ENCODE measurements at regions not wholly inside any gene's neighbourhood (a gene's known extent, or its start where the extent isn't known, plus 50 kb on each side); places are given as distances from the start of the nearest gene placed in this dataset.

DNA sequence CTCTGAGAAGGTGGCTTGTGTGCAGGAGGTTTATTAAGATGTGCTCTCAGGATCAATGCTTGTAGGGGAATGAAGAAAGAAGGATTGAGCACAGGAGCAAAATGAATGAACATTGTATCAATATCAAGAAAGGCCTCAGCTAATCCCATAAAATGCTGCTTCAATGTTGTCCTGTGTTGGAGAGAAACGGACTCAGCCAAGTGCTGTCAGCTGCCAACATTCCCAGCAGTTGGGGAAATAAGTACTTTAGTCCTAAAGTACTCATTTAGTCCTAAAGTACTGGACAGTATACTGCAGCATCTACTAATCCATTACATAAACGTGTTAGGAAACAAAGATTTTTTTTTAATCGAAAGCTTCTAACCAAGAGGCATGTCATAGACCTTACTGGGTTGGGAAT lies 255.9 kb downstream of the SEC23A start:
- no peak for DNase-seq (ENCODE audit: low read depth)

- DNase-seq (ENCODE audit: low read depth), result no peak
These were observed 263.2 kb downstream of the SEC23A start for GRCh38 chr14:38839694-38840365.

DNA sequence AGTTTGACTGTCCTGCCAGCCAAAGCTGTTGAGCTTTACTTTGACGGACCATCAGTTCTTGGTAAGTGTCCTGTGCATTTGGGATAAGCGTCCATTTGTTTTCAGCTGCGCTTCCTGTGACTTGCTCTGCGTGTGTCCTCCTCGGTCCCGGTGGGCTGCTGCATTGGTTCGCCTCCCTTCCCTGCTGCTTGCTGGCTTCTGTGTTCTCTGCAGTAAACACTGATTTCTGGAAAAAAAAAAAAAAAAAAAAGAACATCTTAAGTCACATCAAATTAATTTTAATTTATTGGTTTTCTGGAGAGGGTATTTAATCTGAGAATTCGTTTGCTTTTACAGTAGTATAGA lies 264.1 kb downstream of the SEC23A start:
- no peak for DNase-seq (ENCODE audit: low read depth)

DNA sequence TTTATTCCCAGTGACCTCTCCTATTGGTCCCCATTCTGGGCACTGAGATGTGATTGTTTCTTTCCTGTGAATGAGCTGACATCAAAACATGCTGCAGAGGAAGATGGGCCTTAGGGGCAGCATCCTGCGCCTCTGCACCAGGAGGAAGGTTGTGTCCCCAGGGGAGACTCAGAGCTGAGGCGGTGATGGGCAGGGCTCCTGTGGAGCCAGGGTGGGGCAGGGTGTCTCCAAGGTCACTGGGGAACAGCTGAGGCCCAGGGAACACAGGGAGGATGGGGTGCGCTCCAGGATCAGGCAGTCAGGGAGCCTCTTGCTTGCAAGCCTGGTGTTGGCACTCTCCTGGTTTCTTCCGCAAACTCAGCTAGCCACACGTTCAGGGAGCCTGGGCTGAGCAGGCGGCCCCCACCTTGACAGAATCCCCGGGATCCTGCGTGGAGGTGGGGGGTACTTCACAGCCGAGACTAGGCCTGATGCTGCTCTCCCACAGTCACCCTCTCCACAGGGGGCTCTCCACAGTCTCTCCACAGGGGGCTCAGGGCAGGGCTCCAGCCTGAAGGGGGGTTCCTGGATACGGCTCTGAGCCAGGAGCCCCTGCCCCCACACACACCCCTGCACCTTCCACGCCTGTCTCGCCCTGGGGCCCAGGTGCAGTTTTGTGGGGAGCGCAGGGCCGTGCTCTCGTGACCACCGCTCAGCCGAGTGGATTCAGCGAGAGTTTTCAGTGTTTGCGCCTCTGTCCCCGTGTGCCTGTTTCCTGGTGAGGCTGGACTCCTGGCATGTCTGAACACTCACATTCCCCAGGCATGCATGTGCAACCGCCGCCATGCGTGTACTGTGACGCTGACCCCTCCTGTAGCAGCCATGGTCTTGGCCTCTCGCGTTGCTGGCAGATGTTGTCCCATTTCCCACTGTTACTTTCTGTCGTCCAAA lies 264.7 kb downstream of the SEC23A start:
- DNase-seq (ENCODE audit: low read depth), result no peak

DNA sequence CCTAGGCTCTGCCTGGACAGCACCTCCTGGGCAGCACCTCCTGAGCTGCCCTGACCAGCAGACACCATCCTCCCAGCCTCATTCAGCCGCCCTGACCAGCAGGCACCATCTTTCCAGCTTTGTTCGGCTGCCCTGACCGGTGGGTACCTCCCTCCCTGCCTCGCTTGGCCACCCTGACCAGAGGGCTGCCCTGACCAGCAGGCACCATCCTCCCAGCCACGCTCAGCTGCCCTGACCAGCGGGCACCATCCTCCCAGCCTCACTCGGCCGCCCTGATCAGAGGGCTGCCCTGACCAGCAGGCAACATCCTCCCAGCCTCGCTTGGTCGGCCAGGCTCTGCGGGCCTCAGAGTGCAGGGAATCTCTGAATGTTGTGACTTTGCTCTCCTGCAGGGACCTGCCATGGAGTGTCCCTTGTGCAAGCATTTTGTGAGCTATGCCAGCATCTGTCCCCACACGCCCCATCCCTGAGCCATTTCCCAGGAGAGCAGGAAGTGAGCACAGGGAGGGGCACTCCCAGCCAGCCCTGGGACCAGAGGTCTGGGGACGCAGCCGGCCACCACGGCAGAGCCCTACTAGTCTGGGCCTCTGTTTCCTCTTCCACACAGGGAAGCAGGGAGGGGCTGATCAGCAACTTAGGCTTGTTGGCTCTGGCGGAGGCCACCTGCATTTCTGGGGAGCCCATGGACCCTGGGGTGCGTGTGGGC lies 265.5 kb downstream of the SEC23A start:
- DNase-seq (ENCODE audit: low read depth), result no peak

DNA sequence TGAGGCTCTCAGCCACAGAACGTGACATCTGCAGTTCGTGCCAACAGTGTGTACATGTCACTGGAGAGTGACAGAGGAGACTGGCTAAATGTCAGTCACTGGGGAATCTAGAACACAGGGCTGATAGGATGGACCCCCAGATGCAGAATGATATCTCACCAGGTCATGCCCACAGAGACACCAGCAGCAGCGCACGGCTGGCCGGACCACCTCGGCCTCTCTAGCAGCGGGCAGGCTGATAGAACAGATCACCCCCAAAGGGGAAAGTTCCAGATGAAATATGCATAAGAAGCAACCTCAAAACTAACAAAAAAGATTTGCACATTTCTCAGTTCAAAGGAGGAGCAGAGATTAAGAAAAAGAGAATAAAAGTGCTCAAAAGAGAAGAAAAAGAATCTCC lies 266.5 kb downstream of the SEC23A start:
- DNase-seq (ENCODE audit: low read depth), result no peak

GRCh38 chr14:38835874-38836273 lies 267.2 kb downstream of the SEC23A start:
- no peak for DNase-seq (ENCODE audit: low read depth)

- no peak for DNase-seq (ENCODE audit: low read depth)
These were observed 274.7 kb downstream of the SEC23A start for GRCh38 chr14:38828183-38828827.

DNA sequence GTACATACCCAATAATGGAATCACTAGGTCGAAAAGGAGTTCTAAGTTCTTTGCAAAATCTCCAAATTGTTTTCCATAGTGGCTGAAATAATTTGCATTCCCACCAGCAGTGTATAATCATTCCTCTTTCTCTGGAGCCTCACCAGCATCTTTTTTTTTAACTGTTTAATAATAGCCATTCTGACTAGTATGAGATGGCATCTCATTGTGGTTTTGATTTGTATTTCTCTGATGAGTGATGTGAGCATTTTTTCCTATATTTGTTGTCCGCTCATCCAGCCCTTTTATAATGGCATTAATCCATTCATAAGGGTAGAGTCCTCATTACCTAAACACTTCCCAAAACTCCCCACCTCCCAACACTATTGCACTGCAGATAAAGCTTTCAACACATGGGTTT lies 278.3 kb downstream of the SEC23A start:
- no peak for DNase-seq (ENCODE audit: low read depth)

DNA sequence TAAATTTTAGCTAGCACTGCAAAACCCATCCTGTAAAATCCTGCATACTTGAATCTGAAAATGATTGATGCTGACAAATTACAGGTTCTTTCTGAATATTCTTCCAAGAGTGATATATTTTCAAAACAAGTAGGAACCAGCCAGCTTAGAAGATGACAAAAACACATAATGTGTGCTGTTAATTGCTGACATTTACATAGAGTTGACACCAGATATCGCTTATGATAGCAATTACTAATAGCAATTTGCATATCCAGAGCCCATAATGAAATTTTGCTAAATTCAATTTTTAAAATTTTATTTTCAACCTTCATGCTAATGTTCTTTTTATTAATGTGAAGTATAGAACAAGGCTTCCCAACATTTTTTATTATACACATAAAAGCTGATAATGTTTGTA lies 284.5 kb downstream of the SEC23A start:
- no peak for DNase-seq (ENCODE audit: low read depth)

- no peak for DNase-seq (ENCODE audit: low read depth)
These were observed 294.1 kb downstream of the SEC23A start for GRCh38 chr14:38808734-38809455.

- DNase-seq (ENCODE audit: low read depth), result no peak
These were observed 303.4 kb downstream of the SEC23A start for GRCh38 chr14:38799671-38800070.

GRCh38 chr14:38794677-38795076 lies 308.4 kb downstream of the SEC23A start:
- DNase-seq (ENCODE audit: low read depth), result no peak

GRCh38 chr14:38791862-38792261 lies 311.2 kb downstream of the SEC23A start:
- no peak for DNase-seq (ENCODE audit: low read depth)

DNA sequence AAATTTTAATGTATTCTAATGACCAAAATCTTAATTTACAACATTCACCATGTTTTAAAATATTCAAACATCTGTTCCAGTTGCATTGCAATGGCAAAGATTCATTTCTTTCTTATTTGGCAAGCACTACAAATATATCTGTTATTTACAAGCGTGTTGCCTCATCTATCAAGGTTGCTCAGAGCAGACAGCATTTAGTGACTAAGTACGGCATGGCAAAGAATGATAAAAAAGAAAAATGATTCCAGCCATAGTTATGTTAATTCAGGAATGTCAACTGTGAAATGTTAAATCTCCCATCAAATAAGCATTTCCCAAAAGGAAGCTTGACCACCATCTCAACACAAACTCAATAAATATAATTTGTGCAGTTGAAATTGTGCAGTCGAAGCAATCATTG lies 312.1 kb downstream of the SEC23A start:
- DNase-seq (ENCODE audit: low read depth), result no peak

DNA sequence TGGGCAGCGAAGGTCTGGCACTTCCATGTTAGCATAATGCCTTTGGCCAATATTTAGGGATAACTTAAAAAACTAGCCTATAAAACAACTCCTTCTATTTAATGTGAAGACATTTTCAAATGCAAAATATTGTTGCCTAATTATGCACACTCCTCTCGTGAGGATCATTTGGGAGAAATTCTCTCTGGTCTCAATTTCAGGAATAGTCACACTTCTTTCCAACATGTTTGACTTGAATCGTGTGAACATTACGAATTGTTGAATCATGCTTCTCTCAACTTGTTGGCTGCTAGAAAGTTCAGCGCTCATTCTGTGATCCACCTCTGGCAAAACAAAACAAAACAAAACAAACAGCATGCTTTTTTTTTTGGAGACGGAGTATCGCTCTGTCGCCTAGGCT lies 313.2 kb downstream of the SEC23A start:
- DNase-seq (ENCODE audit: low read depth), result no peak

- DNase-seq (ENCODE audit: low read depth), result no peak
These were observed 315.0 kb downstream of the SEC23A start for GRCh38 chr14:38788060-38788459.

DNA sequence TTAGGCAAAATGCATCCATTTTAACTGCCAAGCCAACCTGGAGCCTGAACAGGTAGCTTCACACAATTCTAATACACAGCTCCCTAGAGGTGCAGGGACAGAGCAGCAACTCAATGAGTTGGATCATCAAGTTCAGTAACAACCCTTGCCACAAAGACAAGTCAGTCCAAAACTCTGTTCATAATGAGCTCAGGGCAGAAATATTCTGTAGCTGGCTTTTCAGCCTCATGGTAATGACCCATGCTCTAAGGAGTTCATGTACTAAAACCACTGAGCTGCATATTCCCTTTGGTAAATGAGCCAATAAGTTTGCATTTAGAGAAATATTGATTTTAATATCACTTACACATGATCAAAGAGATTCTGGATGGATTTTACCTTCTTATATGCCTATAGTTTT lies 316.1 kb downstream of the SEC23A start:
- no peak for DNase-seq (ENCODE audit: low read depth)

- DNase-seq (ENCODE audit: low read depth), result no peak
These were observed 325.6 kb downstream of the SEC23A start for GRCh38 chr14:38777401-38777800.

DNA sequence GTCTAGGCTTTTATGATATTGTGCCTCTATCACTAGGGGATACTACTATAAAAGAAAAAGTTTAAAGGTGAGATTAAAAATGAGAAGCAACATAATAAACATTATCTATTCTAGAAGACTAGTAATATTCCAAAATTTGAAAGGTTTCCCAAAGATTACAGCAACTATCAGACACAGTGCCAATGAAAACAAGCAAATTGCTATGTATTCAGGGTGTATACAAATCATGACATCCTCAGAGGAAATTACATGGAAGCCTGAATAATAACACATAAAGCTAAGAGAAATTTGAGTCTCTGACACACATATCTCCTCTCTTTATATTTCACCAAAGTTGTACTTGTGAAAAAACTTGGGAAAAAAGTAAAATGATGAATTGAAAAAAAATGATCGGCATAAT lies 327.0 kb downstream of the SEC23A start:
- DNase-seq (ENCODE audit: low read depth), result no peak

DNA sequence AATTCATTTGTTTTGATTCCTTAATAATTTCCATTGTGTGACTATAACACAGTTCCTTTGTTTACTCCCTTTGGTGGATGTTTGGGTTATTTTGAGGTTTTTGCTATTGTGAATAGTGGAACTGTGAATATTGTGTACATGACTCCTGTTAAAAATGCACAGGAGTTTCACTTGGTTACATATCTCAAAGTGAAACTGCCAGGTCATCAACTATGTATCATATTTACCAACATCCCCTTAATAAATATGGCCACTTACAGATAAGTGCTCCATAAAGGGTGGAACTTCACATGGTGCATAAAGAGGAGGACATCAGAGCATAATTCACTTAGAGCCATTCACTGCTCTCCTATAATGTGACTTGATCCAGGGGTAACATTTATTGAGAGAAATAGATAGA lies 328.9 kb downstream of the SEC23A start:
- DNase-seq (ENCODE audit: low read depth), result no peak

DNA sequence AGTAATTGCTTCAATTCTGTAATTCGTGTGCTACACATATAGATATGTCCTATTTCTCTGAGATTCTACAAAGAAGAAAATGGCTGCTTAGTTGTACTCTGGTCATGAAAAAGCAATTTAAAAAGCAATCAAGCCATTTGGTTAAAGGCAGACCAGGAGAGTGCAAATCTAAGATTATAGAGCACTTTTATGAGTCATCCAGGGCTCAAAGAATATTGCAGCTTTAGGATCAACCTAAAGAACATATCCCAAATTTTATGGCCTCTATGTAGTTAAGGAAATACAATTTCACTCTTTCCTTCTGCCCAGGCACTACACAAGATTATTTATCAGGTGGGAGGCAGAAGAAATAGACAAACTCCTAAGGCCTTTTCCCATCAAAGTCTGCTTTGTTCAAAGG lies 332.8 kb downstream of the SEC23A start:
- DNase-seq (ENCODE audit: low read depth), result no peak
